HL-60 (cell line): ENCODE measurements at regions not wholly inside any gene's neighbourhood (a gene's known extent, or its start where the extent isn't known, plus 50 kb on each side); places are given as distances from the start of the nearest gene placed in this dataset.

Source experiments
- DNase-seq, 2 experiments: peaks; one replicate each; pipeline ENCODE4 v3.0.0-alpha.2; 2010 to 2020; ENCODE audit warnings: low read depth in 1 of 2, low spot score in 1 of 2
- H3K27ac ChIP-seq: fragments of 250-450 bp; sonication (Bioruptor Pico); replicated peaks from 2 replicates; pipeline ENCODE4 v1.5.1; 2020; ENCODE audit warnings: mild to moderate bottlenecking, moderate library complexity
- H3K27me3 ChIP-seq: fragments of 250-450 bp; sonication (Bioruptor Pico); 2 replicates; pipeline ENCODE4 v1.5.1; 2021; ENCODE audit warnings: mild to moderate bottlenecking, moderate library complexity; ENCODE audit not compliant: insufficient read depth, poor library complexity, severe bottlenecking
- H3K4me3 ChIP-seq: replicated peaks from 2 replicates; pipeline ENCODE4 v1.5.1; 2011; ENCODE audit warnings: mild to moderate bottlenecking, control low read depth, low read length; ENCODE audit not compliant: insufficient read depth
- CTCF ChIP-seq: IDR thresholded peaks from one replicate; pipeline ENCODE4 v1.5.1; 2011; ENCODE audit warnings: low read length, control low read depth, inconsistent platforms; ENCODE audit not compliant: insufficient read depth
- POLR2AphosphoS5 ChIP-seq: IDR thresholded peaks from 2 replicates; pipeline ENCODE4 v1.6.1; 2012; ENCODE audit warnings: low read depth
- REST ChIP-seq: IDR thresholded peaks from 2 replicates; pipeline ENCODE4 v1.6.1; 2012; ENCODE audit warnings: low read depth; ENCODE audit not compliant: insufficient replicate concordance
- SPI1 ChIP-seq: IDR thresholded peaks from 2 replicates; pipeline ENCODE4 v1.6.1; 2012; ENCODE audit warnings: low read depth, mild to moderate bottlenecking, borderline replicate concordance

GRCh38 chr9:6098431-6098830, 83.0 kb upstream of the RANBP6 start:
- no peaks in the 10 kb centered on the region for H3K27me3 ChIP-seq
- DNase-seq: no peak
- H3K27ac ChIP-seq: no peak overlapping the region
- no peak overlapping the region for H3K4me3 ChIP-seq
- no peak for TF ChIP-seq REST

GRCh38 chr9:6096821-6097220, 81.4 kb upstream of the RANBP6 start:
- no peak for DNase-seq
- no peak overlapping the region for H3K27ac ChIP-seq
- TF ChIP-seq SPI1 (no peak), REST (no peak), CTCF (no peak)
- no peak overlapping the region for H3K4me3 ChIP-seq
- H3K27me3 ChIP-seq: no peaks in the 10 kb centered on the region

GRCh38 chr9:6090277-6091210, 75.1 kb upstream of the RANBP6 start:
- H3K27ac ChIP-seq: no peak overlapping the region
- DNase-seq: no peak
- no peak for TF ChIP-seq CTCF
- no peak for TF ChIP-seq REST
- no peak for TF ChIP-seq POLR2AphosphoS5
- no peaks in the 10 kb centered on the region for H3K27me3 ChIP-seq
- H3K4me3 ChIP-seq: no peak overlapping the region
